ENCODE measurements at regions not wholly inside any gene's neighbourhood (a gene's known extent, or its start where the extent isn't known, plus 50 kb on each side); places are given as distances from the start of the nearest gene placed in this dataset.

GRCh38 chr2:17115042-17115441 lies 403.2 kb downstream of the RAD51AP2 start:
- intact Hi-C loops (cut with micrococcal nuclease) = no loop called here
- BruUV-seq (replicated peaks) = no TSS peak
- ATAC-seq (no peak), DNase-seq (ENCODE audit: low read depth, low spot score) (no peak)
- Histone ChIP-seq H3K4me3 (replicated peaks in 1 of 2; ENCODE audit: low read depth in 1 of 2, low read length in 2 of 2) (no peak overlapping the region), H3K9ac (ENCODE audit: low read length) (no peak overlapping the region), H3K27ac (ENCODE audit: low read depth, low read length) (no peak overlapping the region), H3K4me2 (ENCODE audit: low read length) (no peak overlapping the region), H3K79me2 (ENCODE audit: insufficient read depth, low read length) (no peaks in the 10 kb centered on the region), H3K4me1 (ENCODE audit: control insufficient read depth in 1 of 2, insufficient read depth in 2 of 2, low read length in 2 of 2) (no peaks in the 10 kb centered on the region), H3K36me3 (ENCODE audit: control insufficient read depth in 1 of 2, insufficient read depth in 2 of 2, low read length in 2 of 2) (no peaks in the 10 kb centered on the region), H2AFZ (ENCODE audit: low read depth, low read length, poor library complexity, severe bottlenecking) (no peak overlapping the region), H4K20me1 (ENCODE audit: insufficient read depth) (no peaks in the 10 kb centered on the region; the same call in 1 of the 2 replicates), H3K27me3 (ENCODE audit: insufficient read depth, low read length) (peaks cover 13% of the 10 kb centered on the region), H3K9me2 (ENCODE audit: insufficient read depth) (no peaks in the 10 kb centered on the region), H3K9me3 (ENCODE audit: control insufficient read depth in 1 of 2, insufficient read depth in 1 of 2, low read depth in 1 of 2, low read length in 2 of 2) (no peaks in the 10 kb centered on the region)
- ChIA-PET CTCF (no interaction called here), POLR2A (no interaction called here), RAD21 (ENCODE audit: low non-redundant PET in 1 of 2, low total read pairs in 2 of 2, uncharacterized antibody in 2 of 2, unreplicated experiment in 2 of 2) (no interaction called here)
- TF ChIP-seq ZNF274 (IDR thresholded peaks at IDR 0.05; ENCODE audit: low read depth, low read length) (no peak), MAX (IDR thresholded peaks at IDR 0.05) (no peak), CEBPB (IDR thresholded peaks at IDR 0.05; ENCODE audit: low read depth) (no peak), POLR2AphosphoS5 (IDR thresholded peaks at IDR 0.05; ENCODE audit: low read depth, low read length) (no peak), FOSL1 (IDR thresholded peaks at IDR 0.05; ENCODE audit: low read depth) (no peak), ZFX (IDR thresholded peaks at IDR 0.05) (no peak), YY1 (IDR thresholded peaks at IDR 0.05; ENCODE audit: extremely low read depth, insufficient replicate concordance, low read depth, low read length) (no peak), RAD21 (IDR thresholded peaks at IDR 0.05; ENCODE audit: low read depth) (no peak), SIN3A (IDR thresholded peaks at IDR 0.05; ENCODE audit: low read depth) (no peak), EGR1 (IDR thresholded peaks at IDR 0.05; ENCODE audit: low read depth) (no peak), SRF (IDR thresholded peaks at IDR 0.05; ENCODE audit: low read depth) (no peak), CTCF (IDR thresholded peaks at IDR 0.05 in 2 of 3, conservative IDR thresholded peaks at IDR 0.05 in 1 of 3; ENCODE audit: borderline replicate concordance in 1 of 3, insufficient read depth in 1 of 3, low read depth in 2 of 3, low read length in 2 of 3) (no peak), TCF7L2 (IDR thresholded peaks at IDR 0.05; ENCODE audit: borderline replicate concordance, extremely low read depth, insufficient read depth, insufficient read length) (no peak), ZBTB33 (IDR thresholded peaks at IDR 0.05; ENCODE audit: extremely low read depth, insufficient replicate concordance, low read length) (no peak), ATF3 (IDR thresholded peaks at IDR 0.05) (no peak), EZH2phosphoT487 (IDR thresholded peaks at IDR 0.05; ENCODE audit: borderline replicate concordance) (no peak), REST (IDR thresholded peaks at IDR 0.05; ENCODE audit: low read depth) (no peak)

All from HCT116 (cell line).